Kidney epithelial cell (primary cell): ENCODE measurements at regions not wholly inside any gene's neighbourhood (a gene's known extent, or its start where the extent isn't known, plus 50 kb on each side); places are given as distances from the start of the nearest gene placed in this dataset.

Experiments
- DNase-seq: peaks from one replicate; pipeline ENCODE4 v3.0.0-alpha.2; 2010; ENCODE audit warnings: low read depth
- H3K27me3 ChIP-seq: 2 replicates; pipeline ENCODE4 v1.6.0; 2011; ENCODE audit warnings: low read length; ENCODE audit not compliant: control insufficient read depth, insufficient read depth
- H3K36me3 ChIP-seq: 2 replicates; pipeline ENCODE4 v1.5.1; 2011; ENCODE audit warnings: low read length; ENCODE audit not compliant: control insufficient read depth, insufficient read depth
- H3K4me3 ChIP-seq: 2 replicates; pipeline ENCODE4 v1.5.1; 2011; ENCODE audit warnings: low read depth, mild to moderate bottlenecking, control low read depth, low read length
- TF ChIP-seq, protein P1 (sequence below): IDR thresholded peaks from 2 replicates; pipeline ENCODE4 v1.5.1; 2011; ENCODE audit warnings: mild to moderate bottlenecking, moderate library complexity, low read length, control low read depth, inconsistent platforms; ENCODE audit not compliant: insufficient read depth, poor library complexity, severe bottlenecking

GRCh38 chr11:70530010-70530409 lies 131.7 kb downstream of the CTTN start:
- no peaks in the 10 kb centered on the region for H3K36me3 ChIP-seq
- H3K27me3 ChIP-seq, result no peaks in the 10 kb centered on the region
- TF ChIP-seq, protein P1, sequence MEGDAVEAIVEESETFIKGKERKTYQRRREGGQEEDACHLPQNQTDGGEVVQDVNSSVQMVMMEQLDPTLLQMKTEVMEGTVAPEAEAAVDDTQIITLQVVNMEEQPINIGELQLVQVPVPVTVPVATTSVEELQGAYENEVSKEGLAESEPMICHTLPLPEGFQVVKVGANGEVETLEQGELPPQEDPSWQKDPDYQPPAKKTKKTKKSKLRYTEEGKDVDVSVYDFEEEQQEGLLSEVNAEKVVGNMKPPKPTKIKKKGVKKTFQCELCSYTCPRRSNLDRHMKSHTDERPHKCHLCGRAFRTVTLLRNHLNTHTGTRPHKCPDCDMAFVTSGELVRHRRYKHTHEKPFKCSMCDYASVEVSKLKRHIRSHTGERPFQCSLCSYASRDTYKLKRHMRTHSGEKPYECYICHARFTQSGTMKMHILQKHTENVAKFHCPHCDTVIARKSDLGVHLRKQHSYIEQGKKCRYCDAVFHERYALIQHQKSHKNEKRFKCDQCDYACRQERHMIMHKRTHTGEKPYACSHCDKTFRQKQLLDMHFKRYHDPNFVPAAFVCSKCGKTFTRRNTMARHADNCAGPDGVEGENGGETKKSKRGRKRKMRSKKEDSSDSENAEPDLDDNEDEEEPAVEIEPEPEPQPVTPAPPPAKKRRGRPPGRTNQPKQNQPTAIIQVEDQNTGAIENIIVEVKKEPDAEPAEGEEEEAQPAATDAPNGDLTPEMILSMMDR, result no peak
- H3K4me3 ChIP-seq, result no peak overlapping the region
- DNase-seq, result no peak

- Histone ChIP-seq H3K4me3 (no peak overlapping the region), H3K36me3 (no peaks in the 10 kb centered on the region), H3K27me3 (no peaks in the 10 kb centered on the region)
- DNase-seq, result no peak
- TF ChIP-seq, protein P1, result no peak
These were observed 132.4 kb downstream of the CTTN start for GRCh38 chr11:70530629-70531185.

DNA sequence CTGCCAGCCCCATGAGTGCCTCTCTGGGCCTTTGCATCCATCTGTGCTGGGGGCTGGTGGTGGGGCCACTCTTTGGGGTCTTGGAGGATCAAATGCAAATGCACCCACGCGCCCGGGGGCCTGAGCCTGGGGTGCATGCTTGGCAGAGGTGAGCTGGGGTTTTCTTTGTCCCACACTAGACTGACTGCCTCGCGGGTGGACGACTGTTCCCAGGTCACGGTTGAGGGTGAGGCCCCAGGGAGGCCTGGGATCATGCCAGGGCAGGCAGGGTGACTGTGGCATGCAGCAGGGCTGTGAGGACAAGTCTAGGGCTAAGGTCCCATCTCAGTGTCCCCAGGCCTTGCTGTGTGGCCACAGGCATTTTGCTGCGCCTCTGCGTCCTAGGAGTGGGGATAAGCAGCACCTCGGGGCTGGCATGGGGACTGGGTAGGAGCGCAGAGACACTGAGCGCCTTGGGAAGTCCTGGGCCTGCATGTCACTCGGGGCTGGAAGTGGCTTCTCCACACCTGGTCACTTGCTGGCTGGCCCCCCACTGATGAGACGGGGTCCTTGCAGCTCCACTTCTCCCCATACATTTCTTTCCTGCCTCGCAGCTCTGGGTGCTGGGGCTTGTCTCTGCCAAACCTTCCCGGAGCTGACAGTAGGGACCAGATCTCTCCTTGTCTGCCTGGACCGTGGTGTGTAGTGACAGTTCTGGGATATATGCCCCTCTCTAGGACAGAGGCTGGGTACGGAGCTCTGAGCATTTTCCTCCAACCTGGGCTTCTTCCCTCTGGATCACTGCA lies 133.1 kb downstream of the CTTN start:
- no peak overlapping the region for H3K4me3 ChIP-seq
- no peak for DNase-seq
- TF ChIP-seq, protein P1, result no peak
- no peaks in the 10 kb centered on the region for H3K36me3 ChIP-seq
- H3K27me3 ChIP-seq, result no peaks in the 10 kb centered on the region

DNA sequence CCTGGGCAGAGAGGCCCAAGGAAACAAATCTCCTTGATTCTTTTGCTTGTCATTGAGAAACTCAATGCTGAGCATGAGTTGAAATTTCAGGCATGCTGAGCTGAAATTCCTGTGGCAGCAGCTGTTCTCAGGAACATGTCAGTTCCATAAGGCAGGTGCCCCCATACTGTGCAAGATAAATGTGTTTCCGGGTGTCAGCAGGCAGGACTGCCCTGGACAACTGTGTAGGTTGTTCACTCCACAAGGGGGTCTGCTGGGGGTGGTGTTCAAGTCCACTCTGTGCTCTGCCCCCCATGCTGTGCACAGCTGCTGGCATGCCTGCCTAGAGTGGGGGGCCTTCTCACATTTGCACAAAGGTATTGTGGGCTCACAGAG lies 133.7 kb downstream of the CTTN start:
- Histone ChIP-seq H3K4me3 (no peak overlapping the region), H3K27me3 (no peaks in the 10 kb centered on the region), H3K36me3 (no peaks in the 10 kb centered on the region)
- no peak for DNase-seq
- TF ChIP-seq, protein P1, result no peak

- Histone ChIP-seq H3K36me3 (no peaks in the 10 kb centered on the region), H3K27me3 (no peaks in the 10 kb centered on the region), H3K4me3 (no peak overlapping the region)
- no peak for DNase-seq
- TF ChIP-seq, protein P1, result no peak
These were observed 134.4 kb downstream of the CTTN start for GRCh38 chr11:70532731-70533130.
